ENCODE measurements at regions not wholly inside any gene's neighbourhood (a gene's known extent, or its start where the extent isn't known, plus 50 kb on each side); places are given as distances from the start of the nearest gene placed in this dataset.
A peak's percentile ranks its signal among the peaks of the same experiment; 100 is the strongest.

GRCh38 chr4:27272217-27272616, 411.6 kb downstream of the STIM2 start:
- no peak for DNase-seq

GRCh38 chr4:27276307-27277073, 415.8 kb downstream of the STIM2 start:
- DNase-seq, result no peak

GRCh38 chr4:27278615-27279375, 418.2 kb downstream of the STIM2 start:
- DNase-seq, result peak in 2 of 3 donors; percentile 21 to 24

GRCh38 chr4:27288496-27288895, 427.9 kb downstream of the STIM2 start:
- DNase-seq, result no peak

GRCh38 chr4:27289704-27290103, 429.1 kb downstream of the STIM2 start:
- DNase-seq, result no peak

- no peak for DNase-seq
These were observed 433.2 kb downstream of the STIM2 start for GRCh38 chr4:27293831-27294230.

- no peak for DNase-seq
These were observed 444.1 kb downstream of the STIM2 start for GRCh38 chr4:27304751-27305150.

GRCh38 chr4:27305246-27305645, 444.6 kb downstream of the STIM2 start:
- DNase-seq, result no peak

- no peak for DNase-seq
These were observed 447.7 kb downstream of the STIM2 start for GRCh38 chr4:27308379-27308778.

- no peak for DNase-seq
These were observed 455.0 kb downstream of the STIM2 start for GRCh38 chr4:27315625-27316024.

- no peak for DNase-seq
These were observed 455.5 kb downstream of the STIM2 start for GRCh38 chr4:27316176-27316575.

GRCh38 chr4:27318740-27319139, 458.1 kb downstream of the STIM2 start:
- peak; percentile 21 to 29 (median 27) for DNase-seq

- DNase-seq, result no peak
These were observed 466.4 kb downstream of the STIM2 start for GRCh38 chr4:27326991-27327390.

GRCh38 chr4:27327421-27328181, 467.0 kb downstream of the STIM2 start:
- DNase-seq, result peak in 1 of 3 donors; percentile 6

GRCh38 chr4:27338530-27338929, 477.9 kb downstream of the STIM2 start:
- DNase-seq, result no peak

GRCh38 chr4:27343411-27343810, 482.8 kb downstream of the STIM2 start:
- DNase-seq, result no peak

GRCh38 chr4:27350161-27350560, 489.5 kb downstream of the STIM2 start:
- DNase-seq, result no peak

- DNase-seq, result no peak
These were observed 496.6 kb downstream of the STIM2 start for GRCh38 chr4:27357283-27357682.

GRCh38 chr4:27358269-27358668, 497.6 kb downstream of the STIM2 start:
- no peak for DNase-seq

- no peak for DNase-seq
These were observed 499.5 kb downstream of the STIM2 start for GRCh38 chr4:27360131-27360530.

- no peak for DNase-seq
These were observed 500.2 kb downstream of the STIM2 start for GRCh38 chr4:27360790-27361267.

- DNase-seq, result no peak
These were observed 503.9 kb downstream of the STIM2 start for GRCh38 chr4:27364509-27364908.

GRCh38 chr4:27366104-27366823, 505.6 kb downstream of the STIM2 start:
- DNase-seq, result no peak

All from suppressor macrophage treated with lipopolysaccharide for 1 hour (primary cell).